Suprapubic skin (tissue), 4 donors: ENCODE measurements at regions not wholly inside any gene's neighbourhood (a gene's known extent, or its start where the extent isn't known, plus 50 kb on each side); places are given as distances from the start of the nearest gene placed in this dataset.
"Not testable (repeated sequence)": the region's sequence is repeated elsewhere in the genome, so short reads cannot be mapped to it uniquely, and the experiment has no call there.

ENCODE experiments used
- POLR2A ChIP-seq, 2 donors: fragments of 450-650 bp; IDR thresholded peaks; one replicate each; pipeline ENCODE4 v1.6.1; 2017; ENCODE audit warnings: antibody characterized with exemption in 2 of 2, mild to moderate bottlenecking in 2 of 2, moderate library complexity in 2 of 2
- POLR2AphosphoS5 ChIP-seq, 3 donors: sonication (generic); formaldehyde crosslinking; IDR thresholded peaks; one replicate each; pipeline ENCODE4 v1.6.1; 2017; ENCODE audit warnings: antibody characterized with exemption in 3 of 3

GRCh38 chr10:57032301-57032700 lies 671.2 kb upstream of the ZWINT start:
- not testable (repeated sequence) for TF ChIP-seq POLR2A, POLR2AphosphoS5 (IDR thresholded peaks at IDR 0.05)
